ENCODE measurements at regions not wholly inside any gene's neighbourhood (a gene's known extent, or its start where the extent isn't known, plus 50 kb on each side); places are given as distances from the start of the nearest gene placed in this dataset.
"Not testable (repeated sequence)": the region's sequence is repeated elsewhere in the genome, so short reads cannot be mapped to it uniquely, and the experiment has no call there.

- intact Hi-C loops (cut with DNase I): no loop called here
- Histone ChIP-seq H3K36me3 (no peaks in the 10 kb centered on the region), H3K4me1 (no peaks in the 10 kb centered on the region), H3K27me3 (no peaks in the 10 kb centered on the region), H3K27ac (no peak overlapping the region), H3K9me3 (no peaks in the 10 kb centered on the region), H3K4me3 (no peak overlapping the region)
- DNase-seq (ENCODE audit: low spot score in 2 of 2): no peak
- no peak for TF ChIP-seq CTCF (IDR thresholded peaks at IDR 0.05)
Measured at GRCh38 chr11:127950162-127950561, 637.2 kb downstream of the ETS1 start.

- Histone ChIP-seq H3K9me3 (no peaks in the 10 kb centered on the region), H3K27me3 (no peaks in the 10 kb centered on the region), H3K4me3 (no peak overlapping the region), H3K36me3 (no peaks in the 10 kb centered on the region), H3K27ac (no peak overlapping the region), H3K4me1 (no peaks in the 10 kb centered on the region)
- no peak for DNase-seq (ENCODE audit: low spot score in 2 of 2)
- intact Hi-C loops (cut with DNase I): no loop called here
- TF ChIP-seq CTCF (IDR thresholded peaks at IDR 0.05): no peak
Measured at GRCh38 chr11:127943763-127944162, 643.6 kb downstream of the ETS1 start.

GRCh38 chr11:127943152-127943551 is 644.2 kb downstream of the ETS1 start:
- Histone ChIP-seq H3K4me1 (no peaks in the 10 kb centered on the region), H3K36me3 (no peaks in the 10 kb centered on the region), H3K4me3 (no peak overlapping the region), H3K27me3 (no peaks in the 10 kb centered on the region), H3K9me3 (no peaks in the 10 kb centered on the region), H3K27ac (no peak overlapping the region)
- intact Hi-C loops (cut with DNase I): no loop called here
- DNase-seq (ENCODE audit: low spot score in 2 of 2): no peak
- no peak for TF ChIP-seq CTCF (IDR thresholded peaks at IDR 0.05)

- H3K4me3 ChIP-seq; H3K27ac ChIP-seq; H3K27me3 ChIP-seq; DNase-seq (ENCODE audit: low spot score in 2 of 2); H3K4me1 ChIP-seq; H3K9me3 ChIP-seq; intact Hi-C loops (cut with DNase I); H3K36me3 ChIP-seq: not testable (repeated sequence)
Measured at GRCh38 chr11:127941554-127941953, 645.8 kb downstream of the ETS1 start.

GRCh38 chr11:127939000-127939399 is 648.4 kb downstream of the ETS1 start:
- H3K27me3 ChIP-seq: no peaks in the 10 kb centered on the region
- H3K4me1 ChIP-seq: no peaks in the 10 kb centered on the region
- TF ChIP-seq CTCF (IDR thresholded peaks at IDR 0.05): no peak
- no peaks in the 10 kb centered on the region for H3K9me3 ChIP-seq
- no peak overlapping the region for H3K4me3 ChIP-seq
- no peak overlapping the region for H3K27ac ChIP-seq
- intact Hi-C loops (cut with DNase I): no loop called here
- no peaks in the 10 kb centered on the region for H3K36me3 ChIP-seq
- DNase-seq (ENCODE audit: low spot score in 2 of 2): no peak

- Histone ChIP-seq H3K4me3 (no peak overlapping the region), H3K27me3 (no peaks in the 10 kb centered on the region), H3K27ac (no peak overlapping the region), H3K9me3 (no peaks in the 10 kb centered on the region), H3K4me1 (no peaks in the 10 kb centered on the region), H3K36me3 (no peaks in the 10 kb centered on the region)
- no peak for DNase-seq (ENCODE audit: low spot score in 2 of 2)
- intact Hi-C loops (cut with DNase I): no loop called here
- no peak for TF ChIP-seq CTCF (IDR thresholded peaks at IDR 0.05)
Measured at GRCh38 chr11:127935081-127935480, 652.3 kb downstream of the ETS1 start.

GRCh38 chr11:127933961-127934360 is 653.4 kb downstream of the ETS1 start:
- H3K9me3 ChIP-seq; DNase-seq (ENCODE audit: low spot score in 2 of 2); H3K4me3 ChIP-seq; H3K36me3 ChIP-seq; H3K27me3 ChIP-seq; H3K4me1 ChIP-seq; H3K27ac ChIP-seq; intact Hi-C loops (cut with DNase I): not testable (repeated sequence)
